ENCODE measurements at regions not wholly inside any gene's neighbourhood (a gene's known extent, or its start where the extent isn't known, plus 50 kb on each side); places are given as distances from the start of the nearest gene placed in this dataset.

- H3K27me3 Mint-ChIP-seq (ENCODE audit: low read depth) = peaks cover 2% of the 10 kb centered on the region; the same call in 1 of the 2 replicates
- no peaks in the 10 kb centered on the region for H3K4me1 Mint-ChIP-seq
- Histone ChIP-seq H2BK5ac (ENCODE audit: insufficient read length, low read length) (no peak overlapping the region), H2BK15ac (ENCODE audit: low read depth, low read length) (no peak overlapping the region), H3K27me3 (ENCODE audit: insufficient read depth, low read length) (no peaks in the 10 kb centered on the region), H2BK20ac (ENCODE audit: low read depth, low read length, poor library complexity, severe bottlenecking) (no peak overlapping the region), H4K5ac (ENCODE audit: insufficient read length, low read depth, low read length) (no peak overlapping the region), H4K20me1 (ENCODE audit: control insufficient read depth, insufficient read depth, insufficient read length) (no peaks in the 10 kb centered on the region), H4K91ac (ENCODE audit: insufficient read length, low read depth, low read length) (no peak overlapping the region), H3K23ac (ENCODE audit: insufficient read length, low read depth, low read length) (no peak overlapping the region), H3K4me2 (ENCODE audit: insufficient read depth, insufficient read length, low read length) (no peak overlapping the region), H3K56ac (ENCODE audit: insufficient read length, low read depth, low read length) (no peak overlapping the region), H2AK5ac (ENCODE audit: insufficient read length, low read length) (no peak overlapping the region), H2BK120ac (ENCODE audit: low read depth, low read length, poor library complexity, severe bottlenecking) (no peak overlapping the region), H3K23me2 (ENCODE audit: insufficient read length, low read depth, low read length, poor library complexity, severe bottlenecking) (no peaks in the 10 kb centered on the region), H3K4me1 (ENCODE audit: insufficient read depth, low read length) (no peaks in the 10 kb centered on the region), H3T11ph (ENCODE audit: low read length) (no peak overlapping the region), H3K9ac (ENCODE audit: extremely low read depth, insufficient read length, low read length) (no peak overlapping the region), H2BK12ac (ENCODE audit: insufficient read length, low read depth, low read length) (no peak overlapping the region), H3K79me2 (ENCODE audit: insufficient read depth, low read length) (no peaks in the 10 kb centered on the region), H3K9me3 (ENCODE audit: control insufficient read depth, low read depth, low read length) (no peaks in the 10 kb centered on the region), H4K8ac (replicated peaks; ENCODE audit: insufficient read length, low read depth, low read length) (no peak overlapping the region), H3K79me1 (ENCODE audit: insufficient read depth, low read depth, low read length, poor library complexity, severe bottlenecking) (no peaks in the 10 kb centered on the region), H3K27ac (ENCODE audit: insufficient read length, low read depth, low read length) (no peak overlapping the region), H3K14ac (ENCODE audit: insufficient read depth, low read length) (no peak overlapping the region), H3K18ac (ENCODE audit: insufficient read length, low read depth, low read length) (no peak overlapping the region), H2AFZ (ENCODE audit: low read length) (no peak overlapping the region), H3K4ac (ENCODE audit: low read depth, low read length) (no peak overlapping the region)
- H3K4me3 Mint-ChIP-seq = no peak overlapping the region
- WGBS (ENCODE audit: extremely low coverage, insufficient read length, low lambda C conversion rate) = no CpG with 5 or more reads among the region's 2 CpGs
- DNase-seq = no peak
- TF ChIP-seq, protein P1, sequence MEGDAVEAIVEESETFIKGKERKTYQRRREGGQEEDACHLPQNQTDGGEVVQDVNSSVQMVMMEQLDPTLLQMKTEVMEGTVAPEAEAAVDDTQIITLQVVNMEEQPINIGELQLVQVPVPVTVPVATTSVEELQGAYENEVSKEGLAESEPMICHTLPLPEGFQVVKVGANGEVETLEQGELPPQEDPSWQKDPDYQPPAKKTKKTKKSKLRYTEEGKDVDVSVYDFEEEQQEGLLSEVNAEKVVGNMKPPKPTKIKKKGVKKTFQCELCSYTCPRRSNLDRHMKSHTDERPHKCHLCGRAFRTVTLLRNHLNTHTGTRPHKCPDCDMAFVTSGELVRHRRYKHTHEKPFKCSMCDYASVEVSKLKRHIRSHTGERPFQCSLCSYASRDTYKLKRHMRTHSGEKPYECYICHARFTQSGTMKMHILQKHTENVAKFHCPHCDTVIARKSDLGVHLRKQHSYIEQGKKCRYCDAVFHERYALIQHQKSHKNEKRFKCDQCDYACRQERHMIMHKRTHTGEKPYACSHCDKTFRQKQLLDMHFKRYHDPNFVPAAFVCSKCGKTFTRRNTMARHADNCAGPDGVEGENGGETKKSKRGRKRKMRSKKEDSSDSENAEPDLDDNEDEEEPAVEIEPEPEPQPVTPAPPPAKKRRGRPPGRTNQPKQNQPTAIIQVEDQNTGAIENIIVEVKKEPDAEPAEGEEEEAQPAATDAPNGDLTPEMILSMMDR (conservative IDR thresholded peaks at IDR 0.05) = no peak
- peaks cover 0 to 4% (median 2%) of the 10 kb centered on the region in 3 experiments; a peak in 4 of 7 replicates for H3K36me3 Mint-ChIP-seq (ENCODE audit: insufficient read depth in 1 of 3, low read depth in 3 of 3)
- H3K9me3 Mint-ChIP-seq = peaks cover 67 to 71% of the 10 kb centered on the region in 2 experiments
- no peak overlapping the region for H3K27ac Mint-ChIP-seq
These were observed 532.2 kb downstream of the MID1IP1 start for GRCh38 chrX:39333451-39333850.

All from H9 (cell line).